ENCODE measurements at regions not wholly inside any gene's neighbourhood (a gene's known extent, or its start where the extent isn't known, plus 50 kb on each side); places are given as distances from the start of the nearest gene placed in this dataset.

GRCh38 chr2:67186871-67187270, 210.3 kb upstream of the ETAA1 start:
- TF ChIP-seq CTCF (IDR thresholded peaks at IDR 0.05 in 4 of 5, conservative IDR thresholded peaks at IDR 0.05 in 1 of 5) (no peak), POLR2A (IDR thresholded peaks at IDR 0.05) (no peak)
